ENCODE measurements at regions not wholly inside any gene's neighbourhood (a gene's known extent, or its start where the extent isn't known, plus 50 kb on each side); places are given as distances from the start of the nearest gene placed in this dataset.
"Not testable (repeated sequence)": the region's sequence is repeated elsewhere in the genome, so short reads cannot be mapped to it uniquely, and the experiment has no call there.

DNA sequence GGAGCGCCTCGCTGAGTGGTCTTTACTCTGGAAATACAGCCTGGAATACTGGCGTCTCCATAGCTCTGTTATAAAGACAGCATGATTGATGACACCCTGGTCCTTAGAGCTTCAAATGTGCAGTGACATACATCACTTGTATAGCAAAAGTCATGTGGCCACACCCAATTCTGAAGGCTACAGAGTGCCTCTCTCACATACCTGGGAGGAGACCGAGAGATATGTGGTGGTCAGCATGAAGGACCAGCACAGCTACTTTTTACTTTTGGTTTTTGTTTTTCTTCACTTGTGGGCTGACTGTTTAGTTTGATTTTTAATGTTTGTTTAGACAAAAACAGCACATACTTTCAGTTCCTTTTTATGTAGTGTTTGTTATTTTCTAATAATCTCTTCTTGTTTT lies 938.5 kb upstream of the SOX11 start:
- no peak for DNase-seq

DNA sequence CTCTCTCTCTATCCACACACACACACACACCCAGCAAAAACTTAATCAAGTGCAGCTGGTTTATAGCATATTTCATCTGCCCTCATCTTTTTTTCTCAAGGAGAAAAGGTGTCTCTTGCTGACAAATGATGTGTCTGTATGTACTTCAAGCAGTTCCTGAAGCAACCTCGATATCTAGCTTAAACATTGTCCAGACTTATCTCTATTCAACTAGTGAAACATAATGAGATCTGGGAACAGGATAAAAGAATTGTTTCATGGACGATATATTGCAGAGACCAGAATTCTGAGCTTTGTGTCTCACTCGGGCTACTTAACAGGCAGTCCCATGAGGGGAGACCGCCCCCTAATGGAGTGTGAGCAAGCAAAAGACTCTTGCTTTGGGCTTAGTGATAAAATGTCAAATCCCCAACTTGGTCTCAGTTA lies 929.2 kb upstream of the SOX11 start:
- DNase-seq, result no peak

DNA sequence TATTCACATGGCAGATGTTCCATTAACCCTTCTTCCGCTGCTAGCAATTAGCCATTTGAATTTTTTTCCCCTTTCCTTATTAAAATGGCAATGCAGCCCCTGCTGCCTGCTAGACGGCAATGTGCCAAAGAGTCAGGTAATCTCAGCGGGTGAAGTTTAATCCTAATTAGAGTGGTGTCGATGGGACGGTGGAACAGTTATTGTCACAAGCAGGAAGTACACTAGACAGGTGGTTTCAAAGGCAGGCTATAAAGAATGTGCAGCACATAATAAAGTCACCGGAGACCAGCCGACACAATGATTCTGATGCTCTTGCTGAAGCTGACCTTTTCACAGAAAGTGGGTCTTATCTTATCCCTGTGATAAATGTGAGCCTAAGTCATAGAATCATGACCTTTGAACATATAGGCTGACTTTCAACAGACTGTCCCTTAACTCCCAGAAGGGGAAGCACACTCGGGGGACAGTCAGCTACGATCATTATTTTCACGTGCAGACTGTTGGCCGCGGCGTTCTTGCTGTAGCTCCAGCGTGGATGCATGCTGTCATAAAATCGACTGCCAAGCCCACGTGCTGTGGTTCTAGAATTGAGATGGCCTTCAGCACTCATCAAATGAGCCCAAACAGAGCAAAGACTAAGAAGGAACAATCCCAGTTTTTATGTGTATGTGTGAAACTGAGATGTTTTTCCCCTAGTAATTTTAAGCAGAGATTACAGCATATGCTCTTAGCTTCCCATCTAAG lies 926.2 kb upstream of the SOX11 start:
- no peak for DNase-seq

DNA sequence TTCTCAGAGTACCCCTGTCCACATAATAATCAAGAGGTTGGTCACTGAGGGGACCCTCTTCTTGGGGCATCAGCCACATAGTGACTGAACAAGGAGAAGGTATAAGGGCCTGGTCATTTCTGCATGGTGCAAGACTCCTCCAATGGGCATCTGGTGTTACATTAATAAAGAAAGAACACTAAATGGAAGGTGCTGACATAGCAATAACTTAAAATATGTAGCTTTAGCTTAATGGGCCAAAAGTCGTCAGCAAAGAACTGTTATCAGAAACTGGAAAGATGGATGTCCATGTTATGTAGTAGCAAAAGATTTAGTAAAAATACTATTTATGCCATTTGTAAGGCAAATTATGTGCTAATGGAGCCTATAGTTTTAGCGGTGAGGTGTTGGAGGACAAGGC lies 916.5 kb upstream of the SOX11 start:
- DNase-seq, result no peak

DNA sequence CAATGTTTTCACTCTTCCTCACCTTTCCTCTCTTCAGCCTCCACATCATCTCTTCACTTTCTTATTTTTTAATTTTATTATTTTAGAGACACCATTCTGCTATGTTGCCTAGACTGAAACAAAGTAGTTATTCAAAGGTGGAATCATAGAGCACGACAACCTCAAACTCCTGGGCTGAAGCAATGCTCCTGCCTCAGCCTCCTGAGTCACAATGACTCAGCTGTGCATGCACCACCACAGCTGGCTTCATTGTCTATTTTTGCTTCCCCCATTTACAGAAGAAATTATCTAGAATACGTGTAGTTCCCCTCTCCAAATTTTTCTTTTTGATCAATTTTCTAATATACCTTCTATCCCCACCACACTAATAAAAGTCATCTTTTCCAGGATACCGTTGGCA lies 911.5 kb upstream of the SOX11 start:
- DNase-seq, result no peak

DNA sequence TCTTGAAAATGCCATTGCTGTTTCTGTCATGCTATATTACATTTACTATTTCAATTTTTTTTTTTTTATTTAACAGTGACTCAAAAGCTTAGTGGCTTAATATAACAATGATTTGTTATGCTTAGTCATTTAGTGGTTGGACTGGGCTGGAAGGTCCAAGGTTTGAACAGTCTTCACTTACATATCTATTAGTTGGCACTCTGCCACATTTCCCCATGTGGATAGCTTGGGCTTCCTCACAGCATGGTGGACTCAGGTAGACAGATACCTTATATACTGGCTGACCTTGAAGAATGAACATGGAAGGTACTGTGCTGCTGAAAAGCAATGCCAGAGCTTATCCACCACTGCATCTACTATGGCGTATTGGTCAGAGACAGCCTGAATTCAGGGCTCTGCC lies 909.5 kb upstream of the SOX11 start:
- no peak for DNase-seq

DNA sequence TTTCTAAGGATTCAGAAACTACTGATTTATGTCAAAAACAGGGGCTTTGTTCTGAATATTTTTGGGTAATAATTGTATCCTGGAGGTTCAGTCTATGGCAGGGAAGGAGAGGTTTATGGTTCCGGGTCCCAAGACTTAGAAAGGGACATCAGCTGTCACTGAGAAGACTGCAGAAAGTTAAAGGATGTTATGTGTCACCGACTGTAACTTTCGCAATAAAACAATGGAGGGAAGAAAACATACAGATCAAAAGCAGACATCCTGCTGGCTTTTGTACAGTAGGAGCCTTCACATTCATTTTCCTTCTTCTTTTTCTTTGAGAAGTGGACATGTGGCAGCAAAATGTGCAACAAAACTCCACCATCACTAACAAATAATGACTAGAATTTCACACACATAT lies 900.7 kb upstream of the SOX11 start:
- DNase-seq, result no peak

DNA sequence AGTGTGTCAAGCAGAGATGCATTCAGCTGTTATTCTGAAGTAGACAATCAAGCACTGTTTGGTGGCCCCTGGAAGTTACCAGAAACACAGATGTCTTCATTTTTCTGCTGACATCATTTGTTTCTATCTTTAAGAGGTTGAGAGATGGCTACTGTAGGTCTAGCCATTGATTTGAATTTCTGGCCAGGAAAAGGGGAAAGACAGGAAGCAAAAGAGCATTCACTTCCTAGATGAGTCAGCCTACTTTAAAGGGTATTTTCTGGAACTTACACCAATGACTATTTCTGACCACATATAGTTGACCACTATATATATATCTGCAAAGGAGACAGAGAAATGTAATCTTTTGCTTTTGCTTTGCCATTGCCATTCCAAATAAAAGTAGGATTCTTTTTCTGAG lies 900.1 kb upstream of the SOX11 start:
- DNase-seq, result no peak

DNA sequence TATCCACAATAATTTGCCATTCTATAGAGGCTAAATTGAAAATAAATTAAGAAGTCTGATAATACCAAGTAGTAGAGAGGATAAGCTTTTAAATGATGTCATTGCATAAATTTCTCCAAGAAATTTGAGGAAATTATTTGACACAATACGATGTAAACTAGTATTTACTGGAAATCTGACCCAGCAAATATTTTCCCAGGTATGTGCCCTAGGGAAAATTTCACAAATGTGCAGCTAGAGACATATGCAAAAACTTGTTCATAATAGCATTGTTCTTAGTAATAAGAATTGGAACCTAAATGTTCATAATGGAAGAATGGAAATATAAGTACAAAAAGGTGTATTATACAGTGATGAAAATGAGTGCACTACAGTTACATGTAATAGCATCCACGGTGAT lies 888.8 kb upstream of the SOX11 start:
- DNase-seq, result no peak

DNA sequence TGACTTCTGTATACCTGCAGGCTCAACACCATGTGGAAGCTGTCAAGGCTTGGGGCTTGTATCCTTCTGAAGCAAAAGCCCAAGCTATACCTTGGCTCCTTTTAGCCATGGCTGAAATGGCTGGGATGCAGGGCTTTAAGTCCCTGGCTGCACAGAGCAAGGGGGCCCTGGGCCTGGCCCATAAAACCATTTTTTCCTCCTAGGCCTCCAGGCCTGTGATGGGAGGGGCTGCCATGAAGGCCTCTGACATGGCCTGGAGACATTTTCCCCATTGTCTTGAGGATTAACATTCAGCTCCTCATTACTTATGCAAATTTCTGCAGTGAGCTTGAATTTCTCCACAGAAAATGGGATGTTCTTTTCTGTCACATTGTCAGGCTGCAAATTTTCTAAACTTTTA lies 878.0 kb upstream of the SOX11 start:
- DNase-seq, result not testable (repeated sequence)

DNA sequence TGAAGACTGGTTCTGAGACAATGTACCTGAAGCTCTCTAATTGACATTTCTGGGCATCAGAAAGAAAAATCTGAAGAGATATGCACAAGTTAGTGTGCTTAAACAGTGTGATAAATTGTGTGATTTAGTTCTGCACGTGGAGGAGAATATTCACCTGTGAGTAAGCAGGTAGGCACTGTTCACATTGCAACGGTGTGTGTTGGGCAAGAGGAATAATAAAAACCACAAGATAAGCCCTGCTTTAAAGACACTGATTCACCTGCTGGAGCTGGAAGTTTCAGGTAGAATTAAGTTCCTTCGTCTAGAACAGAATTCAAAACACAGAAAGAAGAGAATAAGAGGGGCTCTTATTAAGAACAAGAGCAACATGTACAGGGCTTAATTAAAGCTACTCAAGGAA lies 864.3 kb upstream of the SOX11 start:
- DNase-seq, result no peak

DNA sequence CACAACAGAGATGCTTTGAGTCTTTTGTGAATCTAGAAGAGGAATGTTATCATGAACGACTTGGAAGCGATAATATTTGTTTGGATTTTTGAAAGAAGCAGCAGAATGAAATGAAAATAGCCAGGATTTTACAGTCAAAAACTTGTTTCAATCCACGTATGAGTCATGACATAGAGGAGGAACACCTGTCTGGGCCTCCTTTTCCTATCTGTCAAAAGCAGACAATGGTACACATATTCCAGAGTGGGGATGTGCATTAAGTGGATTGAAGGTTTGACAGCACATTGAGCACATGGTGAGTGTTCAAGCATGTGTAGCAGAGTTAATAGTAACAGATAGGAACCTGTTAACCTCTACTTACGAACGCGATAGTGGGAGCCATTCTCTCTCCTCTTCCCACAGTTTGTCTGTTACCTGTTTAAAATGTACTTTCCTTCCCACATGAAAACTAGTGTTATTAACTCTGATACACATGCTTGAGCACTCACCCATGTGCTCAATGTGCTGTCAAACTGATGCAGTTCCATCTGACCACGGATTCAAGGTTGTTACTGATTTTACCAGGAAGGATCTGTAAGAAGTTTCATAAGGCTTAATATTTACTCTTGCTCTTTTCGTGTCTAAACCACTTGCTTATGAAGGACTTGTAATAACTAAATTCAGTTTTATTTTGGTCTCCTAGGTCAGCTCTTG lies 863.4 kb upstream of the SOX11 start:
- DNase-seq, result no peak

DNA sequence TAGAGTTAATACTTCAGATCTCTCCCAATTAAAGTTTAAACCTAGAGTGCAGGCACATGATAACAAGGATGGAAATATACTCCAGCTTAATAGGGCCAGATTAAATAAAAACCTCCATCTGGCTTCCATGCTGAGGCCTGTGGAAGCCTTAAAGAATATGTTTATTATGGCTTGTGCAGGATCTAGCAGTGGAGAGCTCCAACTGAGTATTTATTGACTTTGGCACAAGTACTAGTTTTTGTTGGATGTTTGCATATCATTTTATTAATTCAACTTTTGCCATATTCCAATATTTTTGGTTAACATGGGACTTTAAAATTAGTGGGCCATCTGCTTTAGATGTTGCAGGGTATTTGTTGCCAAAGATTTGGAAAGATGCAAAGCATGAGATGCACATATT lies 860.4 kb upstream of the SOX11 start:
- DNase-seq, result no peak

DNA sequence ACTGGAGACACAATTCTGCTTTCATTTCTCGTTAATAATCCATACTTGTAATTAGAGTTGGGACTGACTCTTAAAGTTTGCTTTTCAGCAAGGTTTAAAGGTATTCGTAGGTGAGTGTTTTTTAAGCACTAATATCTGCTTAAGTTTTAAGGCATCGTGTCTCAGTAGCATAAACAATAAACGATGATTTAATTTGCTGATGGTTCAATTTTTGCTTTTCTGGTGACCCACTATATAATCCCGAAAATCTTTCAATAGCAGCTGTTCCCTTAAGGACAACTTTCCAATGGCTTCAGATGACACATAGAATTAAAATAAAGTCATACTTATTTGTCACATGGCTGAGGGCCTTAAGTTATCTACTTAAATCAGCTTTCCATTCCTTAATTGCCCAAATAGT lies 859.5 kb upstream of the SOX11 start:
- no peak for DNase-seq

DNA sequence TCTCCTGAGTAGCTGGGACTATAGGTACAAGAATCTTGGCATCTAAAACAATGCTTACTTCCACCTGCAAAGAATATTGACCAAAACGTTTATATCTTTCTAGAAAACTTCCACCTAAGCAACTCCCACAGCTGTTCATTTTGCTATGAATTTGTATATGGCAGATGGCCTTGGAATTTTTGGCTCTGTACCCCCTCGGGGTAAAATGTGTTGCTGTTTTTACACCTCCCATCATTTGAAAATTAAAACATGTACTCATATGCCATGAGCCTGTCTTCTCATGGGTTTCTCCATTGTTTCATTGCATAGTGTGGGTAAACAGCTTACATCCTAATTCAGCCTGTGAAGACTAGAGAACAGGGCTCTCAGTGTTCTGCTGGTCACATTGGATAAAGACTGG lies 853.6 kb upstream of the SOX11 start:
- no peak for DNase-seq

DNA sequence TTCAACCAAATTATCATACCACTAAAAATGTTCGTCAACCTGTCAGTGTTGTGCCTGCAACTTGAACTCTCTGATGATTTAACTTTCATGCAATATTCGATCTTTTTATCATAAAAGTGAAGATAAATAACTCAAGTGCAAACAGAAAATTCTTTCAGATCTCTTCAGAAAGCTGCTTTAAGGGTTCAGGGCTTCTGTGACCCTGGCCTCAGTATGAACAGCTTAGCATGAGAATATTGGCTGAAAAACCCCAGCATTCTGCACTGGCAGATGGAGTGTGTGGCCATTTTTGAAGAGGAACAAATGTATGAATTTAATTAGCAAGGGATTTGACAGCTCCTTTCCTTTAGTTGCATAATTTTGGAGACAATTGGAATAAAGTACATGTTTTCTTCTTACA lies 851.4 kb upstream of the SOX11 start:
- no peak for DNase-seq

DNA sequence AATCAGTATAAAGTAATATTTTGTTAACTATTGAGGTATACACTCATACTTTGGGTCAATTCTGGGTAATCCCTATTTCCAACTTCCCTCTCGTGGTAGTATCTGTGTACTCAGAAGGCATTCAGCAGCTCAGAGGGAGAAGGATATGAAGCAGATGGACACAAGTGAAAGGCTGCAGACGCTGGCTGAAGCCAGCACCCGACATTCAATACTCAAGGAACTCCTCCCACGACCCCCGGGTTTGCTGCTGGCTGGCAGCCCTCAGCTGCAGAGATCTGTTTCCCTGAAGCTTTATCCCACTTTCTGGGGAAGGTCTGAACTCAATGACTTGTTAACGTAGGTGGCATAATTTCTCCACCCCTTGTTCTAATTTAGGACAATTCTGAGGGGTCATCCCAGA lies 847.3 kb upstream of the SOX11 start:
- DNase-seq, result no peak

DNA sequence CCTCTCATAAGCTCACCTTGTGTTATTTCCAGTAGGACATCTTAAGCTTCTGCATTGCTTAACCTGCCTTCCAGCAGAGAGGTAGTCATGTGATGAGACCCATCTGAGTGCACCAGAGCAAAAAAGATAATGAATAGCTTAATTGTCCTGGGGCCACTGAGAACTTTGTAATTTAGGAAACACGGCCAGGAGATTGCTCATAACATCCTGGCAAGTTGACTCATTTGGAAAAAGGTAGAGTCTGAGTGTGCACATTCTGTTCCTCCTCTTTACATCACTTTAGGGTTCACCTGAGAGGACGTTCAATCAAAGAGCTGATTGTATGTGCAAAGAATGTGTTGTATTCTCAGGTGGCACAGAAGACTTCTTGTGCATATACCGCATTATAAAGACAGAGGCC lies 830.2 kb upstream of the SOX11 start:
- DNase-seq, result no peak

DNA sequence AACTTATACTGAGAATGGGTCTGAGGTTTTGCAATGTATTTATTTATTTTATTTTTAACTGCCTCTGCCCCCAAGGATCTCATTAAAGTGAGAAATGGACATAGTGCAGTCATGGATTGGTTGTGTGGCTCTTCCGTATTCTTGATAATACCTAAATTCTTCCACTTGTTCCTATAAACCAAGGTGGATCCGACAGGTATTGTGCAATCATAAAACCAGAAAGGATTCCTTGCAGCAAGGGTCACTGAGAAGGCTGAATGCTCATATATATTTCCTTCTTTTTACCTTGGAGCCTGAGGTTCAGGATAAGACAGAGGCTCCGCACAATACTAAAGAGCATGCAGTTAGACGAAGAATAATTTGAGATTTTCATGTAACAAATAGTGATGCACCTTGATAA lies 826.0 kb upstream of the SOX11 start:
- no peak for DNase-seq

DNA sequence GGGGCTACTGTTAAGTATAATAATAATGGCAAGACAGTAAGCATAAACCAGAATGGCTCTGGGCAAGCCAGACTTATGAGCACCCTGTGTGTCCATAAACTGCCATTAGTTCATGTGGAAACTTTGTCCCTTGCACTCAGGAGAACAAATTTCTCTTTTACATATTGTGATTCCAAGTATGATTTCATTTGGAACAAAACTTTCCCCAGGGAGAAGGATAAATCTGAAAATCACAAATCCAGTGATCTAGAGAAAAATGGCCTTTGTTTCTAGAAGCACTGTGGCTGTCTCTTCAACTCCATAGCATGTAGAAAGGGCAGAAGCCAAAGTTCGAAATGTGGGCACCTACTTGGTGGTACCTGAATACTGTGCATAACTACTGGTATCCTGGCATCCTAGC lies 823.7 kb upstream of the SOX11 start:
- no peak for DNase-seq

DNA sequence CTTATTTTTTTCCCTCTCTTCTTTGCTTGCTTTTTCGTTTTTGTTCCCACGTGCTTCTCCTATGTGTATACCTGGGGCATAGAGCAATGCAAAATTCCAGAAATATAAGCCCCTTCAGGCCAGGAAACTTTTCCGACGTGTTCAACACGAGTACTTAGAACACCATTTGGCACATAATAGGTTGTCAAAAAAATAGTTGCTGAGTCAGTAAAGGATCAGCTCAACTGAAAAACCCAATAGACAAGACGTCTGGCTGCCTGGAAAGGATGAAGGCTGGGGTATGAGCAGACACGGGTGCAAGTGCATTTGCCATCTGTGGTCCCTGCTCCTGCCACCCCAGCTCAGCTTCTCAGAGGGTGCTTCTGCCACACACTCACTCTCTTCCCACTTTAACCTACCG lies 823.0 kb upstream of the SOX11 start:
- no peak for DNase-seq

DNA sequence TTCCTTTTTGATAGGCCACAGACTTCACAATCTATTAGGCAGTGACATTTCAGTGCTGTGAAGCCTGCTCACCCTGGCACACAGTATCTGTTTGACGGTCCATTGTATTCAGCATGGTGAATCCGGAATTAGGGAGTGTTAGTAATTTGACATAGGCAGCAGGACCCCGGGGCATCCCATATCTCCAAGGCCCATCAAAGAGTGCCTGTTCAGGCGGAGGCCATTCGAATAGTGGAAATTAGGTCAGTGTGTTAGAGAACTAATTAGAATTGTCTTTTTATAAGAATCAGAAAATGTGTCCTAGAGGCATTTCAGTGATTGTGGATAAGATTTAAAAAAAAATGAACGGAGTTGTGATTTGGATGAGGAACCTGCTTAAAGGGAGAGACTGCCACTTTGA lies 818.8 kb upstream of the SOX11 start:
- no peak for DNase-seq

DNA sequence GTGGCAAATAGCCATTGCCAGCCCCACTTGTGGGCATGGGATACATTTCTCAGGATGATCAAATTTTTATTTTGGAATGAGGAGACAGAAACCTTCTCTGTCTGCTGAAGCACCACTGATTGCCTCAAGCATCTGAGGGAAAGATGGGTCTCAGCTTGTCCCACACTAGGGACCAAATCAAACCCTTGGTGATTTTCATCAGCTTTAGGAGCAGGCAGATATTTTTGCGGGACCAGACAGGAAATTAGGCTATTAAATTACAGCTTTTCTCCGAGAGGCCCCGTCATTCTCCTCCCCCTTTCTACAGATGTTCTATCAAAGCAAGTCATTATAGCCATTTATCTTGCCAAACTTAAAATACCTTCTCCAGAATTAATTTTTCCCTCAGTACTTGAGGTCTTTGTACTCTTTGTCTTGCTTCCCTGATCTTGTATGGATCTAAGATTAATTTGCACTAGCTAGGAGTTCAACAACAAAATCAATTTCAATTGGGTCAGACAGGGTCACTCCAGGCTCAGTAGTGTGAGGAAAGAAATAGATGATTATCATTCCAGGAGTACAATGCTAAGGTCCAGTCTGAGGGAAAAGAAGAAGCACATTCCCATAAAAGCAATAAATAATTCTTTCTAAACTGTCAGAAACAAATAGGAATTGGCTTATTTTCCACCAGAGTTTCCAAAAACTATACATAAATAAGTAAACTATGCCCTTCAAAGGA lies 818.1 kb upstream of the SOX11 start:
- DNase-seq, result no peak

DNA sequence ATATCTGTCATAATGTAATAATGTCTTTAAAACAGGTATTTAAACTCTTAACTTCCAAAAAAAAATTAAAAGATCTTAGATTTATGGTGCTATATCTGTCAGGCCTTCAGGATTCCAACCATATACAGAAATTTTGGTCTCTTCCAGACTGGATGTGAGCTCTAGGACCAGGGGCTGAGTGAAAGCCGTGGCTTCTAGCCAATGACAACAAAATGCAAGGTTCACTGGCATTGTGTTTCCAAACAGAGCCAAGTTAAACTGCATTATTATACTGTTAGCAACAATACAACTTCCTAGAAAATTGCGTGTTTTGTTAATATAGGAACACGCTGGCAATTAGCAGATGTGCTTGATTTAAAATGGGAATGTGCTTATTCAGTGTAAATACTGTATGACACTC lies 809.8 kb upstream of the SOX11 start:
- no peak for DNase-seq
